ENCODE measurements at regions not wholly inside any gene's neighbourhood (a gene's known extent, or its start where the extent isn't known, plus 50 kb on each side); places are given as distances from the start of the nearest gene placed in this dataset.
"Not testable (repeated sequence)": the region's sequence is repeated elsewhere in the genome, so short reads cannot be mapped to it uniquely, and the experiment has no call there.

DNA sequence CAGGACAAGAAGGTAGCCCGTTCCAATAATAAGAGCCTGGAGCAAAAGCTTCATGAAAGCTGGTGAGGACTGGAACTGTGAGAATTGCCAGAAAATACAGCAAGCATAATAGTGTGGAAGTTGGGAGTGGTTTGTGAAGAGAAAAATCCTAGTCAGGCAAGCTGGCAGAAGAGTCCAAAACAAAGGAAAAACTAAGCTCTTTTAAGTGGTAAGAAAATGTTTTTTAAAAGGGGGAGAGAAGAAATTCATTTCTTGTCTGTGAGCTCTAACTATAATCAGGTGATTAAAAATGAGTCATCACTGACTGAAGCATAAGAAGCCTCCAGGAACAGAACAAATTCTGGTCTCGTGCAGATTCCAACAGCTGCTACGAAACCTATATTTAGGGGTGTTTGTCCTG, 102.6 kb downstream of the CAAP1 start:
- DNase-seq: no peak

GRCh38 chr9:26786564-26786963, 106.0 kb downstream of the CAAP1 start:
- DNase-seq: no peak

DNA sequence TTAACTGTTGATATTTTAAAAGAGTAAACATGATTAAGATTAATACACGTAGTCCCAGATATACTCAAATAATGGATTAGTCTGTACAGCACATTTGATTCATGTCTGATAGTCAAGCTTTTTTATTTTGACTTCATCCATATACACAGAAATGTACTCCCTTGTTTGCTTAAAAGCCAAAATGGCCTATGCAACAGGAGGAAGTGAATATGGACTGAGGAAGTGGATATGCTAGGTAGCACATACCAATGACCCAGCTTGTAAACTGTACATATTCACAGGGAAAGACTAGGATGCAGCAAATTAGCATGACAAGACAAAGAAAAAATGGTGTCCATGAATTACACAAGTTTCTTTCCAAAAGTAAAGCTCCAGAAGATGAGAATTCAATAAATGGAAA, 109.7 kb downstream of the CAAP1 start:
- DNase-seq: no peak

DNA sequence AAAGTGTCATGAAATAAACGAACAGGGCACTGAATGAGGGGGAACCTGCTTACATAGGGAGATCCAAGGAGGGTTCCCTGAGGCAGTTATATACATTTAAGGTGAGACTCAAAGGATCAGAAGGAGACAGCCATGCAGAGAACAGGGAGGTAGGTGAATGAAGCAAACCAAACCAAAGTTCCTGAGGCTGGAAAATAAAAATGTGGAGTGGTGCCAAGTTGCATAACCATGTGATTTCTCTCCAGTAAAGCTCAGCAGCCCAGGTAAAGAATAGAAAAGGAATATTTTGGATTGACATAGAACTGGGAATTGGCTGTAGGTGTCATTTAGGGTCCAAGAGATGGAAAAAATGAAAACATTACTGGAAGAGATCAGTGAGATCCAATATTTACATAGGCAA, 110.7 kb downstream of the CAAP1 start:
- no peak for DNase-seq

- not testable (repeated sequence) for DNase-seq
Measured at GRCh38 chr9:26780307-26780706, 112.3 kb downstream of the CAAP1 start.

GRCh38 chr9:26779062-26779461, 113.5 kb downstream of the CAAP1 start:
- no peak for DNase-seq

DNA sequence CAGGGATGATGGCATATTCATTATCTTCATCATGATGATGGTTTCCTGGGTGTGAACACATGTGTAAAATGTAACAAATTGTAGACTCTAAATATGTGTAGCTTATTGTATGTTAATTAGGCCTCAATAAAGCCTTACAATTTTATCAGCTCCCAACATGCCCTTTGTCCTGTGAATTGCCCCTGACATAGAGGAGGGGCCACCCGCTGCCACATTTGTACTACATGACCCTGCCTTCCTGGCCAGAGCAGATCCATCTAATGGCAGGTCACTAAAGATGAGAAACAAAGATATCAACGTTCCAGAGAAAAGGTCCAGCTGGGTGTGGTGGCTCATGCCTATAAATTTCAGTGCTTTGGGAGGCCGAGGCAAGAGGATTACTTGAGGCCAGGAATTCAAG, 117.2 kb downstream of the CAAP1 start:
- no peak for DNase-seq

- no peak for DNase-seq
Measured at GRCh38 chr9:26773056-26773455, 119.5 kb downstream of the CAAP1 start.

DNA sequence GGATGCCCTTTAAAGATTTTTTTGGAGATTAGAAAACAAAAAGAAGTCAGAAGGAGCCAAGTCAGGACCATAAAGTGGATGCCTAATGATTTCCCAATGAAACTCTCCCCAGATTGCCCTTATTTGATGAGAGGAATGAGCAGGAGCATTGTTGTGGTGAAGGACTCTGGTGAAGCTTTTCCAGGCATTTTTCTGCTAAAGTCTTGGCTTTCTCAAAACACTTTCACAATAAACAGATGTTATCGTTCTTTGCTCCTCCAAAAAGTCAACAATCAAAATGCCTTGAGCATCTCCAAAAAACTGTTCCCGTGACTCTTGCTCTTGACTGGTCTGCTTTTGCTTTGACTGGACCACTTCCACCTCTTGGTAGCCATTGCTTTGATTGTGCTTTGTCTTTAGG, 121.8 kb downstream of the CAAP1 start:
- no peak for DNase-seq

- DNase-seq: no peak
Measured at GRCh38 chr9:26768145-26768544, 124.5 kb downstream of the CAAP1 start.

- no peak for DNase-seq
Measured at GRCh38 chr9:26760675-26761074, 131.9 kb downstream of the CAAP1 start.

- no peak for DNase-seq
Measured at GRCh38 chr9:26758655-26759054, 133.9 kb downstream of the CAAP1 start.

GRCh38 chr9:26756881-26757280, 135.7 kb downstream of the CAAP1 start:
- no peak for DNase-seq

GRCh38 chr9:26755476-26755875, 137.1 kb downstream of the CAAP1 start:
- no peak for DNase-seq

- no peak for DNase-seq
Measured at GRCh38 chr9:26754509-26755164, 138.0 kb downstream of the CAAP1 start.

DNA sequence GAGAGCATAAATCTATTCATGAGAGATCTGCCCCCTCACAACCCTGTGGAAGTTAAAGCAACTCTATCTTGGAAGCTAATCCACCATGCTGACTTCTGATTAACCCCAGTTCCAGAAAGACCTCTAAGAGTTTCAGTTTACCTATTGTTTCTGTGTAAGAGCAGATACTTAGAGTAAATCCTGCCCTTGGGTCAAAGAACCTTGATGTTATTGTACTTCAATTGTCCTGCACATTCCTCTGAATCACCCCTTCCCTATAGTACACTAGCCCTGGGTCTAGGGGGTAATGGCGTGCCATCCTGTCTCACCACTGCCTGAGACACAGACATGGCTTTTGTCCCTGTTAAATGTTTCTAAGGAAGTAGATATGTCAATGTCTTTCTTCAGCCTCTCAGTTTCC, 138.6 kb downstream of the CAAP1 start:
- DNase-seq: no peak

DNA sequence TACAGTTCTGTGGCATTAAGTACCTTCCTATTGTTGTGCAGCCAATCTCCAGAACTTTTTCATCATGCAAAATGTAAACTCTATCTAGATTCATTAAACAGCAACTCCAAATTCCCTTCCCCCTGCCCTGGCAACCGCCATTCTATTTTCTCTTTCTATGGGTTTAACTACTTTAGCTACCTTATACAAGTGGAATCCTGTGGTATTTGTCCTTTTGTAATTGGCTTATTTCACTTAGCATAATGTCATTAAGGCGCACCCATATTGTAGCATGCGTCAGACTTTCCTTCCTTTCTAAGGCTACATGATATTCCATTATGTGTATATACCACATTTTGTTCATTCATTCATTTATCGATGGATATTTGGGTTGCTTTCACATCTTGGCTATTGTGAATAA, 142.4 kb downstream of the CAAP1 start:
- DNase-seq: no peak

DNA sequence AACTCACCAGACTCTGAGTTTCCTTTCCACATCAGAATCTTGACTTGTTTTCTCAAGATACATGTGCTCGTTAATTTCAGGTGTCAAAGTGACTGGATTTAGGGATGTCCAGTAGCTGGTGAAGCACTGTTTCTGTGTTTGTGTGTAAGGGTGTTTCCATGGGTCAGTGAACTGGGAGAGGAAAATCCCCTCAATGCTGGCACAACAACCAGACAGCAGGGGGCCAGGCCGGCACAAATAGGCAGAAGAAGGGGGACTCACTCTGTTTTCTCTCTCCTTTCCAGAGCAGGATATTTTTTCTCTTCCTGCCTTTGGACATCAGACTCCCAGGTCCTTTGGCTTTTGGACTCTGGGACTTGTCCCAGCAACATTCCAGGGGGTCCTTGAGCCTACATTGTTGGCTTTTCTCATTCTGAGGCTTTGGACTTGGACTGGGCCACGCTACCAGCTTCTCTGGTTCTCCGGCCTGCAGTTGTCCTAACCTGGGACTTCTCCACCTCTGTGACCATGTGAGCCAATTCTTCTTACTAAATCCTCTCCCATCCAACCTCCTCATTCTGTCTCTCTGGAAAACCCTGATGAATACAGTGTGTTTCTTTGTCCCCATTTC, 144.0 kb downstream of the CAAP1 start:
- DNase-seq: no peak

DNA sequence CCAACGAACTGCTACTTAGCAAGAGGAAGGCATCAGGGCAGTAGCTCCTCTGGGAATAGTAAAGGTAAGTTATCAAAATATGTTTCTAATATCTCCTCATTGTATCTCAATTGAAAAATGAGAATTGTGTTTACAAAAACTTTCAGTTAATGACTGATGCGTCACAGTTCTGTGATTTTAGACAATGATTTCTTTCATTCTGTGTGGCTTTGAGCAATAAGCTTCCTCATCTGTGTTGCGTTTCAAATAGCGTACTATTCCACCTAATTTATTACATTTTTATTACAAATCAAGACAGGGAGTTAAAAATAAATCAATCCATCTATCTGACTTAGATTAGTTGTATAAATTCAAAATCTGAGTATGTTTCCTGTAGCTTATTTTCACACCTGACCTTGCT, 145.0 kb downstream of the CAAP1 start:
- DNase-seq: no peak

- no peak for DNase-seq
Measured at GRCh38 chr9:26746357-26747072, 146.1 kb downstream of the CAAP1 start.

DNA sequence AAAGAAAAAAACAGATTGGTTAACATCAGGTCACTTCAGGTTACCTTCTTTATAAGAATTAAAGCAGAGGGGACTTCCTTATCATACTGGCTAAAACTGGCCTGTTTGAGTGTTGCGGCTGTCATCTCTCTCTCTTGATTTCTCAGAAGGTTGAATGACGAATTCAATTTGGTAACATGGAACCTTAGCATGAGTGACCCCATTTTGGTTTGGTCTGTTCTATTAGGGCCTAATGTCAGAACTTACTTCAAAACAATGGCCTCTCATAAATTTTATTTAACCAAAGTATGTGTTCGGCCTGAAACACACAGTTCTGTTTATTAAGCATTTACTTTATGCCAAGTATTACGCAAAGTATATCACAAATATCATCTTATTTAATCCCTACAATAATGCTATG, 147.5 kb downstream of the CAAP1 start:
- DNase-seq: no peak

DNA sequence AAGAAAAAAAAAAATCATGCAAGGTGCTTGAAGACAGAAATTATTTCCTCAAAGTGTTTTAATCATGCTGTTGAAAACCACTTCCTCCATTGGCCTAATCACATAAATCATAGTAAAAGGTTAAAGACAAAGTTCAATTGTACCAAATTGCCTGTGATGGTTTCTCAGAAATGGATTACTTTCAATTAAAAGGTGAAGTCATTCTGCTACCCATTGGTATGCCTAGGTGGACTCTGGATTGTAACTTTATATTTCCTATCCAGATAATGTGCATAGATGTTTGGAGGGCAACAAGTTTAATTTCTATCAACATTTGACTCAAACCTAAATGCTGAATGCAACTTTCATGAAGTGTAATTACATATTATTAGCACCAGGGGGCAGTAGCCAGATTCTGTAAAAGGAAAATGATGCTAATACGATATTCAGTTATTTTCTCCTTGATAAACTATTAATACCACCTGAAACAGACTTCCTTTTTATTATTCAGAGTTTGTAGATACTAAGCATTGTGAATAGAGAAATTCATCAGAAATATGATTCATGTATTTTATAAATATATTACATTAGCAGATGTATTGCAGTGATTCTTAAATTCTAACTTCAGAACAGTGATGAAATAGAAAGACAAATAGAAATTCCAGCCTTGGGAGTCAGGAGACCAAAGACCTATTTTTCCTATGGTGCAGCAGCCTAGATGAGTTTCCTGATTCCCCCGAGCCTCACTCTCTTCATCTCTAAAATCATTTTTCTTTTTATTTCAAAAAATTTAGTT, 148.2 kb downstream of the CAAP1 start:
- peak; percentile 12 to 65 for DNase-seq

- no peak for DNase-seq
Measured at GRCh38 chr9:26742828-26743476, 149.7 kb downstream of the CAAP1 start.

Measured in inflammatory macrophage treated with lipopolysaccharide for 1 hour (primary cell).